GM23338 (cell line): ENCODE measurements at regions not wholly inside any gene's neighbourhood (a gene's known extent, or its start where the extent isn't known, plus 50 kb on each side); places are given as distances from the start of the nearest gene placed in this dataset.
A peak's percentile ranks its signal among the peaks of the same experiment; 100 is the strongest.

ENCODE experiments used
- ATAC-seq: fragments of 200-7000 bp; cut with Tn5 transposase; 3 replicates; pipeline ENCODE4 v1.9.1; 2020
- DNase-seq: peaks from one replicate; pipeline ENCODE4 v3.0.0-alpha.2; 2015; ENCODE audit warnings: low spot score
- H2AFZ ChIP-seq: fragments of 200-600 bp; sonication (generic); 2 replicates; pipeline ENCODE4 v1.8.0; 2016; ENCODE audit warnings: antibody characterized with exemption, mild to moderate bottlenecking, moderate library complexity
- H3F3A ChIP-seq: fragments of 200-600 bp; sonication (generic); replicated peaks from 2 replicates; pipeline ENCODE4 v1.8.0; 2017; ENCODE audit warnings: antibody characterized with exemption, mixed run types, low read depth
- H3K27ac ChIP-seq: fragments of 200-600 bp; sonication (generic); 2 replicates; pipeline ENCODE4 v1.6.1; 2016; ENCODE audit warnings: low read depth
- H3K27me3 ChIP-seq: fragments of 200-600 bp; sonication (generic); 2 replicates; pipeline ENCODE4 v1.8.0; 2016; ENCODE audit warnings: mild to moderate bottlenecking, mixed run types, moderate library complexity; ENCODE audit not compliant: insufficient read depth
- H3K36me3 ChIP-seq: fragments of 200-600 bp; sonication (generic); 2 replicates; pipeline ENCODE4 v1.8.0; 2016; ENCODE audit warnings: mild to moderate bottlenecking; ENCODE audit not compliant: insufficient read depth
- H3K4me1 ChIP-seq: fragments of 200-600 bp; sonication (generic); 2 replicates; pipeline ENCODE4 v1.8.0; 2016; ENCODE audit warnings: mild to moderate bottlenecking, moderate library complexity; ENCODE audit not compliant: insufficient read depth
- H3K4me2 ChIP-seq: fragments of 200-600 bp; sonication (generic); 2 replicates; pipeline ENCODE4 v1.7.1; 2017; ENCODE audit warnings: mixed run types
- H3K4me3 ChIP-seq: fragments of 200-600 bp; sonication (generic); 2 replicates; pipeline ENCODE4 v1.6.1; 2016; ENCODE audit warnings: mixed run types
- H3K79me2 ChIP-seq: fragments of 200-600 bp; sonication (generic); replicated peaks from 2 replicates; pipeline ENCODE4 v1.8.0; 2017; ENCODE audit warnings: mild to moderate bottlenecking; ENCODE audit not compliant: insufficient read depth
- H3K9me2 ChIP-seq: fragments of 200-600 bp; sonication (generic); 2 replicates; pipeline ENCODE4 v1.8.0; 2017; ENCODE audit not compliant: insufficient read depth
- H4K20me1 ChIP-seq: fragments of 200-600 bp; sonication (generic); replicated peaks from 2 replicates; pipeline ENCODE4 v1.8.0; 2017; ENCODE audit warnings: mild to moderate bottlenecking; ENCODE audit not compliant: insufficient read depth
- H3K27ac Mint-ChIP-seq: 2 replicates; pipeline ENCODE4 v1.8.0; 2020; ENCODE audit warnings: inconsistent platforms, mild to moderate bottlenecking, moderate library complexity, mixed read lengths
- H3K27me3 Mint-ChIP-seq: 3 replicates; pipeline ENCODE4 v1.8.0; 2022; ENCODE audit warnings: low read depth, mild to moderate bottlenecking, moderate library complexity, mixed read lengths, inconsistent platforms; ENCODE audit not compliant: insufficient read depth, poor library complexity
- H3K36me3 Mint-ChIP-seq: 3 replicates; pipeline ENCODE4 v1.8.0; 2021; ENCODE audit warnings: low read depth, mild to moderate bottlenecking, inconsistent platforms, moderate library complexity, mixed read lengths
- H3K4me1 Mint-ChIP-seq: 3 replicates; pipeline ENCODE4 v1.8.0; 2020; ENCODE audit warnings: mild to moderate bottlenecking, inconsistent platforms, mixed read lengths
- H3K4me3 Mint-ChIP-seq: 3 replicates; pipeline ENCODE4 v1.8.0; 2021; ENCODE audit warnings: moderate library complexity, mild to moderate bottlenecking, inconsistent platforms, mixed read lengths
- H3K9me3 Mint-ChIP-seq: 3 replicates; pipeline ENCODE4 v1.8.0; 2020; ENCODE audit warnings: moderate library complexity, mild to moderate bottlenecking, inconsistent platforms, mixed read lengths
- CREB1 ChIP-seq: fragments of 250-450 bp; sonication (Bioruptor Pico); IDR thresholded peaks from 2 replicates; pipeline ENCODE4 v1.5.0; 2020; ENCODE audit warnings: low read depth, mild to moderate bottlenecking, moderate library complexity
- ETS1 ChIP-seq: IDR thresholded peaks from 2 replicates; pipeline ENCODE4 v1.6.1; 2016; ENCODE audit warnings: antibody characterized with exemption
- EZH2 ChIP-seq: fragments of 200-600 bp; sonication (generic); IDR thresholded peaks from one replicate; pipeline ENCODE4 v1.8.0; 2017; ENCODE audit warnings: antibody characterized with exemption, mild to moderate bottlenecking, low read depth; ENCODE audit not compliant: unreplicated experiment
- EZH2phosphoT487 ChIP-seq: fragments of 200-600 bp; sonication (generic); IDR thresholded peaks from one replicate; pipeline ENCODE4 v1.8.1; 2018; ENCODE audit warnings: antibody characterized with exemption; ENCODE audit not compliant: unreplicated experiment
- JUNB ChIP-seq: IDR thresholded peaks from one replicate; pipeline ENCODE4 v1.6.1; 2016; ENCODE audit warnings: antibody characterized with exemption; ENCODE audit not compliant: unreplicated experiment
- NANOG ChIP-seq: IDR thresholded peaks from 2 replicates; pipeline ENCODE4 v1.6.1; 2016; ENCODE audit warnings: antibody characterized with exemption, borderline replicate concordance
- POLR2AphosphoS5 ChIP-seq: IDR thresholded peaks from 2 replicates; pipeline ENCODE4 v1.6.1; 2016; ENCODE audit warnings: antibody characterized with exemption, low read depth
- REST ChIP-seq: IDR thresholded peaks from one replicate; pipeline ENCODE4 v1.6.1; 2018; ENCODE audit warnings: antibody characterized with exemption; ENCODE audit not compliant: unreplicated experiment
- ZNF114 ChIP-seq: fragments of 250-450 bp; sonication (Bioruptor Pico); IDR thresholded peaks from 2 replicates; pipeline ENCODE4 v1.5.0; 2020; ENCODE audit warnings: mild to moderate bottlenecking, moderate library complexity
- ZNF331 ChIP-seq: fragments of 250-450 bp; sonication (Bioruptor Pico); IDR thresholded peaks from 2 replicates; pipeline ENCODE4 v1.5.0; 2020; ENCODE audit warnings: low read depth, mild to moderate bottlenecking, moderate library complexity

- Histone ChIP-seq H3K79me2 (no peaks in the 10 kb centered on the region), H4K20me1 (no peaks in the 10 kb centered on the region), H3K4me3 (no peak overlapping the region), H3K9me2 (no peaks in the 10 kb centered on the region), H3K27me3 (no peaks in the 10 kb centered on the region), H3K27ac (no peak overlapping the region), H2AFZ (no peak overlapping the region), H3K4me1 (no peaks in the 10 kb centered on the region; the same call in 1 of the 2 replicates), H3F3A (no peaks in the 10 kb centered on the region), H3K36me3 (no peaks in the 10 kb centered on the region; the same call in 1 of the 2 replicates), H3K4me2 (no peak overlapping the region)
- DNase-seq (no peak), ATAC-seq (no peak)
- H3K4me1 Mint-ChIP-seq: peaks cover 17% of the 10 kb centered on the region; the same call in 2 of the 3 replicates
- H3K27ac Mint-ChIP-seq: 0 out of 2 replicates have a peak overlapping the region, but pooled peaks have one; percentile 81
- peaks cover 18% of the 10 kb centered on the region for H3K36me3 Mint-ChIP-seq
- H3K4me3 Mint-ChIP-seq: no peak overlapping the region
- H3K27me3 Mint-ChIP-seq: peaks cover 1% of the 10 kb centered on the region
- TF ChIP-seq POLR2AphosphoS5: no peak
- TF ChIP-seq CREB1 (CRISPR knock-in tag): no peak
- TF ChIP-seq EZH2phosphoT487: no peak
- no peak for TF ChIP-seq REST
- no peak for TF ChIP-seq ETS1
- no peak for TF ChIP-seq NANOG
- no peak for TF ChIP-seq EZH2
- no peak for TF ChIP-seq ZNF331
- no peak for TF ChIP-seq JUNB
- peaks cover 12% of the 10 kb centered on the region for H3K9me3 Mint-ChIP-seq
These were observed 444.6 kb downstream of the HTR7 start for GRCh38 chr10:90413196-90413595.

- Histone ChIP-seq H3F3A (no peaks in the 10 kb centered on the region), H3K27ac (no peak overlapping the region), H2AFZ (no peak overlapping the region), H3K4me2 (no peak overlapping the region), H3K27me3 (no peaks in the 10 kb centered on the region), H3K36me3 (no peaks in the 10 kb centered on the region; the same call in 1 of the 2 replicates), H3K9me2 (no peaks in the 10 kb centered on the region), H3K79me2 (no peaks in the 10 kb centered on the region), H4K20me1 (no peaks in the 10 kb centered on the region), H3K4me3 (no peak overlapping the region), H3K4me1 (no peaks in the 10 kb centered on the region; the same call in 1 of the 2 replicates)
- DNase-seq: no peak
- Mint-ChIP-seq H3K36me3 (peaks cover 17% of the 10 kb centered on the region), H3K4me1 (peaks cover 17% of the 10 kb centered on the region; the same call in 2 of the 3 replicates), H3K4me3 (no peak overlapping the region), H3K9me3 (peaks cover 12% of the 10 kb centered on the region), H3K27me3 (peaks cover 1% of the 10 kb centered on the region), H3K27ac (no peak overlapping the region)
- TF ChIP-seq ZNF114 (CRISPR knock-in tag) (no peak), EZH2phosphoT487 (no peak)
- no peak for ATAC-seq
These were observed 442.9 kb downstream of the HTR7 start for GRCh38 chr10:90414926-90415325.
